Brain microvascular endothelial cell (primary cell): ENCODE measurements at regions not wholly inside any gene's neighbourhood (a gene's known extent, or its start where the extent isn't known, plus 50 kb on each side); places are given as distances from the start of the nearest gene placed in this dataset.

ENCODE experiments used
- DNase-seq: peaks from one replicate; pipeline ENCODE4 v3.0.0-alpha.2; 2020
- H3K27ac ChIP-seq: fragments of 250-450 bp; sonication (Bioruptor Pico); 2 replicates; pipeline ENCODE4 v1.5.1; 2020; ENCODE audit warnings: mild to moderate bottlenecking, moderate library complexity
- H3K27me3 ChIP-seq: fragments of 250-450 bp; sonication (Bioruptor Pico); replicated peaks from 2 replicates; pipeline ENCODE4 v1.5.1; 2020; ENCODE audit warnings: mild to moderate bottlenecking
- H3K36me3 ChIP-seq: fragments of 250-450 bp; sonication (Bioruptor Pico); replicated peaks from 2 replicates; pipeline ENCODE4 v1.5.1; 2020; ENCODE audit warnings: mild to moderate bottlenecking
- H3K4me3 ChIP-seq: 2 replicates; pipeline ENCODE4 v1.5.1; 2011; ENCODE audit warnings: low read depth, mild to moderate bottlenecking, control low read depth, low read length, moderate library complexity
- CTCF ChIP-seq: IDR thresholded peaks from 2 replicates; pipeline ENCODE4 v1.5.1; 2011; ENCODE audit warnings: low read depth, mild to moderate bottlenecking, moderate library complexity, low read length, control low read depth, inconsistent platforms; ENCODE audit errors: missing control alignments
- in situ Hi-C: cut with HindIII; loops from 2 replicates; pipeline ENCODE4 v1.10.0; 2017; ENCODE audit warnings: low sequenced_read_pairs, low pct_ligation_motif_present

- no peak for TF ChIP-seq CTCF
- Histone ChIP-seq H3K27ac (no peak overlapping the region), H3K4me3 (no peak overlapping the region), H3K27me3 (no peaks in the 10 kb centered on the region), H3K36me3 (no peaks in the 10 kb centered on the region)
- in situ Hi-C loops, result no loop called here
- DNase-seq, result no peak
Observed at GRCh38 chr3:164380156-164380555, 698.1 kb downstream of the SI start.

GRCh38 chr3:164377466-164377865 is 700.8 kb downstream of the SI start:
- Histone ChIP-seq H3K27me3 (no peaks in the 10 kb centered on the region), H3K36me3 (no peaks in the 10 kb centered on the region), H3K4me3 (no peak overlapping the region), H3K27ac (no peak overlapping the region)
- DNase-seq, result no peak
- no peak for TF ChIP-seq CTCF
- in situ Hi-C loops, result no loop called here

- no peak for TF ChIP-seq CTCF
- H3K4me3 ChIP-seq, result no peak overlapping the region
- no peak overlapping the region for H3K27ac ChIP-seq
- H3K27me3 ChIP-seq, result no peaks in the 10 kb centered on the region
- H3K36me3 ChIP-seq, result no peaks in the 10 kb centered on the region
- in situ Hi-C loops, result no loop called here
- no peak for DNase-seq
Observed at GRCh38 chr3:164375995-164376394, 702.3 kb downstream of the SI start.

- H3K27ac ChIP-seq, result no peak overlapping the region
- in situ Hi-C loops, result no loop called here
Observed at GRCh38 chr3:164375538-164375937, 702.8 kb downstream of the SI start.

GRCh38 chr3:164371681-164372080 is 706.6 kb downstream of the SI start:
- H3K27me3 ChIP-seq, result no peaks in the 10 kb centered on the region
- TF ChIP-seq CTCF, result no peak
- DNase-seq, result no peak
- H3K4me3 ChIP-seq, result no peak overlapping the region
- in situ Hi-C loops, result no loop called here
- no peaks in the 10 kb centered on the region for H3K36me3 ChIP-seq
- no peak overlapping the region for H3K27ac ChIP-seq

More at GRCh38 chr3:164375538-164375937, 702.8 kb downstream of the SI start:
- Histone ChIP-seq H3K4me3 (no peak overlapping the region), H3K36me3 (no peaks in the 10 kb centered on the region), H3K27me3 (no peaks in the 10 kb centered on the region)
- TF ChIP-seq CTCF, result no peak
- no peak for DNase-seq

GRCh38 chr3:164370970-164371369 is 707.3 kb downstream of the SI start:
- DNase-seq, result no peak
- no peak for TF ChIP-seq CTCF
- Histone ChIP-seq H3K36me3 (no peaks in the 10 kb centered on the region), H3K4me3 (no peak overlapping the region), H3K27me3 (no peaks in the 10 kb centered on the region), H3K27ac (no peak overlapping the region)
- in situ Hi-C loops, result no loop called here
